Mucosa of rectum (tissue), 2 donors: ENCODE measurements at regions not wholly inside any gene's neighbourhood (a gene's known extent, or its start where the extent isn't known, plus 50 kb on each side); places are given as distances from the start of the nearest gene placed in this dataset.
"Not testable (repeated sequence)": the region's sequence is repeated elsewhere in the genome, so short reads cannot be mapped to it uniquely, and the experiment has no call there.

Experiments
- H3K27ac ChIP-seq, 2 donors: one replicate each; pipeline ENCODE4 v1.7.0; 2013; ENCODE audit warnings: inconsistent platforms in 2 of 2, low read depth in 2 of 2, low read length in 2 of 2
- H3K27me3 ChIP-seq, 2 donors: one replicate each; pipeline ENCODE4 v1.7.0; 2013; ENCODE audit warnings: low read length in 2 of 2; ENCODE audit not compliant: control insufficient read depth in 2 of 2, insufficient read depth in 2 of 2
- H3K36me3 ChIP-seq, 2 donors: one replicate each; pipeline ENCODE4 v1.7.0; 2013; ENCODE audit warnings: low read length in 2 of 2; ENCODE audit not compliant: control insufficient read depth in 2 of 2, insufficient read depth in 2 of 2
- H3K4me1 ChIP-seq, 2 donors: one replicate each; pipeline ENCODE4 v1.7.0; 2013; ENCODE audit warnings: low read length in 2 of 2, mild to moderate bottlenecking in 1 of 2; ENCODE audit not compliant: control insufficient read depth in 2 of 2, insufficient read depth in 2 of 2
- H3K4me3 ChIP-seq, 2 donors: one replicate each; pipeline ENCODE4 v1.7.0; 2013; ENCODE audit warnings: low read length in 2 of 2
- H3K9ac ChIP-seq, 2 donors: one replicate each; pipeline ENCODE4 v1.7.0; 2013; ENCODE audit warnings: low read length in 2 of 2, low read depth in 1 of 2, mild to moderate bottlenecking in 1 of 2
- H3K9me3 ChIP-seq, 2 donors: one replicate each; pipeline ENCODE4 v1.7.0; 2013; ENCODE audit warnings: low read length in 2 of 2; ENCODE audit not compliant: control insufficient read depth in 2 of 2
- donor health status: healthy.
- donor health status: Normal muscosa, but diverticular disease.

GRCh38 chr1:60918867-60919266 is 163.5 kb upstream of the NFIA start:
- H3K27ac ChIP-seq, result no peak overlapping the region
- H3K4me1 ChIP-seq, result peaks cover under 1 to 6% of the 10 kb centered on the region in 2 donors
- no peaks in the 10 kb centered on the region for H3K9me3 ChIP-seq
- H3K9ac ChIP-seq, result no peak overlapping the region
- no peak overlapping the region for H3K4me3 ChIP-seq
- H3K27me3 ChIP-seq, result no peaks in the 10 kb centered on the region
- H3K36me3 ChIP-seq, result no peaks in the 10 kb centered on the region

DNA sequence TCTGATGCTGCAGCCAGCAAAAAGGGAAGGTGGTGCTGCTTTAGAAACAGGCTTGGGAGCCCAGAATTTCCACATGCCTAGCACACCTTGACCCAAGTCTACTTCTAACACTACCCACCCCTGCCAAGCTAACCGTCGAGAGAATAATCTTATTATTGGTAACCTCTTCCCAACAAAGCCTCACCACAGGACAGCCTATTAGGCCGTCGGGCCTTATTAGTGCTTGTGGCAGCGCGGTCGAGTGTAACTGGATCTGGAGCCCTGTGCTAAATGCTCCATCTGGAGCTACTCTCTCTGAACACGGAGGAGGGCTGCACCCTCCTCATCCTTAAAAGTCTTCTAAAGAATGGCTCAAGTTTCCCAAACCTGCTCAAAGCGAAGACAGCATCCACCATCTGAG is 165.5 kb upstream of the NFIA start:
- H3K9me3 ChIP-seq, result no peaks in the 10 kb centered on the region
- no peak overlapping the region for H3K27ac ChIP-seq
- H3K27me3 ChIP-seq, result no peaks in the 10 kb centered on the region
- H3K4me1 ChIP-seq, result no peaks in the 10 kb centered on the region
- no peak overlapping the region for H3K4me3 ChIP-seq
- H3K9ac ChIP-seq, result no peak overlapping the region
- H3K36me3 ChIP-seq, result no peaks in the 10 kb centered on the region

- Histone ChIP-seq H3K27me3 (no peaks in the 10 kb centered on the region), H3K4me1 (no peaks in the 10 kb centered on the region), H3K4me3 (no peak overlapping the region), H3K9me3 (no peaks in the 10 kb centered on the region), H3K9ac (no peak overlapping the region), H3K36me3 (no peaks in the 10 kb centered on the region), H3K27ac (no peak overlapping the region)
These were observed 166.2 kb upstream of the NFIA start for GRCh38 chr1:60916199-60916598.

GRCh38 chr1:60915441-60915840 is 166.9 kb upstream of the NFIA start:
- Histone ChIP-seq H3K27ac (no peak overlapping the region), H3K9me3 (no peaks in the 10 kb centered on the region), H3K4me3 (no peak overlapping the region), H3K4me1 (no peaks in the 10 kb centered on the region), H3K27me3 (no peaks in the 10 kb centered on the region), H3K9ac (no peak overlapping the region), H3K36me3 (no peaks in the 10 kb centered on the region)

DNA sequence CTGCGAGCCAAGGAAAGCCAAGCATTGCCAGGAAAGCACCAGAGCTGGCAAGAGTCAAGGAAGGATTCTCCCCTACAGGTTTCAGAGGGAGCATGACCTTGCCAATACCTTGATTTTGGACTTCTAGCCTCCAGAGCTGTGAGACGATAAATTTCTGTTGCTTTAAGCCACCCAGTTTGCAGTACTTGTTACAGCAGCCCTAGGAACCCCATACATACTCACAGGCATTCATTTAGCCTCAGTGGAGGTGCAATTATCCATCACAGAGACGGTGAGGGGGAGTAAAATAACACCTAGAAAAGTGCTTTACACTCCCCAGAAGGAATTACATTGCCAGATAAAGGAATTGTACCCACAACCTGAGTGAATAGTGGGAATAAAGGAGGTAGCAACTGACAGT is 167.4 kb upstream of the NFIA start:
- Histone ChIP-seq H3K27ac (no peak overlapping the region), H3K4me3 (no peak overlapping the region), H3K9ac (no peak overlapping the region), H3K27me3 (no peaks in the 10 kb centered on the region), H3K9me3 (no peaks in the 10 kb centered on the region), H3K4me1 (no peaks in the 10 kb centered on the region), H3K36me3 (no peaks in the 10 kb centered on the region)

GRCh38 chr1:60913708-60914107 is 168.7 kb upstream of the NFIA start:
- H3K9me3 ChIP-seq, H3K27ac ChIP-seq, H3K4me3 ChIP-seq, H3K9ac ChIP-seq, H3K27me3 ChIP-seq, H3K4me1 ChIP-seq, H3K36me3 ChIP-seq: not testable (repeated sequence)

- H3K4me3 ChIP-seq, result no peak overlapping the region
- no peak overlapping the region for H3K27ac ChIP-seq
- no peaks in the 10 kb centered on the region for H3K27me3 ChIP-seq
- H3K4me1 ChIP-seq, result no peaks in the 10 kb centered on the region
- H3K9ac ChIP-seq, result no peak overlapping the region
- H3K36me3 ChIP-seq, result no peaks in the 10 kb centered on the region
- H3K9me3 ChIP-seq, result no peaks in the 10 kb centered on the region
These were observed 169.3 kb upstream of the NFIA start for GRCh38 chr1:60913039-60913438.

- no peak overlapping the region for H3K4me3 ChIP-seq
- H3K36me3 ChIP-seq, result no peaks in the 10 kb centered on the region
- no peaks in the 10 kb centered on the region for H3K4me1 ChIP-seq
- no peak overlapping the region for H3K9ac ChIP-seq
- H3K9me3 ChIP-seq, result no peaks in the 10 kb centered on the region
- no peak overlapping the region for H3K27ac ChIP-seq
- H3K27me3 ChIP-seq, result no peaks in the 10 kb centered on the region
These were observed 170.2 kb upstream of the NFIA start for GRCh38 chr1:60911966-60912697.

DNA sequence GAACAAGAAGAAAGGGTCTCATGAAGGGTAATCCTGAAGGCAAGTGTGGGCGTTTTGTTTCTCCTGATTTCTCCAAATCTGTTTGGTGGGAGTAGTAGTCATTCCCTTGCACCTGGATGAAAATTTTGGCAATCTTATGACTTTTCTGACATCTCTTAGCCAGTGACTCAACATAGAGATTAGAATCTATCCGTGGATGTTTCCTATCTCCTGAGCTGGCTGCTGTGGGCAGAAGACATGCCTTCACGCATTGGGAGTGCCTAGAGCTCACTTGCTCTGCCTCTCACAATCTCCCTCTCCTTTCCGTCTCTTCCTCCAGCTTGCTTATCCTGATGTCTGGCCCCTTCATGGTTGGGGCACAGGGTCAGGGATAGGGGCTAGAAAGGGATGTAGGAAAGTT is 174.2 kb upstream of the NFIA start:
- H3K27me3 ChIP-seq, result no peaks in the 10 kb centered on the region
- H3K27ac ChIP-seq, result no peak overlapping the region
- H3K36me3 ChIP-seq, result no peaks in the 10 kb centered on the region
- no peaks in the 10 kb centered on the region for H3K4me1 ChIP-seq
- no peak overlapping the region for H3K4me3 ChIP-seq
- no peak overlapping the region for H3K9ac ChIP-seq
- H3K9me3 ChIP-seq, result no peaks in the 10 kb centered on the region

DNA sequence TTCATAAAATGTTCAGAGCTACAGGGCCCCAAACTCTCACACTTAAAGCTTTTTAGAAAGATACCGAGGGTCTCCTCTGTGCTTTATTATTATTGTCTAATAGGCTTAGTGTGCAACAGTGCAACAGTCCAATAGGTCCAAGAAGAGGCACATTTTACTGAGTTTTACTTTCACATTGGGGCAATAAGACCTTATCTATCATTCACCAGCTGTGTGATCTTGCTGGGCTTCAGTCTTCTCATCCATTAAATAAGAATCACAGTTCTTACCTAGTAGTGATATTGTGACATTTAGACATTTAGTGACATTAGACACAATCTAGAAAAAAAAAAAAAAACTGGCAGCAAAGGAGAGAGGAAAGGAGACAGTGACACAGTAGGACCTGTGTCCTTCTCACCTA is 175.8 kb upstream of the NFIA start:
- H3K27ac ChIP-seq, result no peak overlapping the region
- no peak overlapping the region for H3K9ac ChIP-seq
- H3K4me3 ChIP-seq, result no peak overlapping the region
- no peaks in the 10 kb centered on the region for H3K9me3 ChIP-seq
- H3K4me1 ChIP-seq, result no peaks in the 10 kb centered on the region
- no peaks in the 10 kb centered on the region for H3K27me3 ChIP-seq
- no peaks in the 10 kb centered on the region for H3K36me3 ChIP-seq

- Histone ChIP-seq H3K4me3 (no peak overlapping the region), H3K27me3 (no peaks in the 10 kb centered on the region), H3K9ac (no peak overlapping the region), H3K9me3 (no peaks in the 10 kb centered on the region), H3K27ac (no peak overlapping the region), H3K4me1 (no peaks in the 10 kb centered on the region), H3K36me3 (no peaks in the 10 kb centered on the region)
These were observed 176.3 kb upstream of the NFIA start for GRCh38 chr1:60906039-60906438.
